ENCODE measurements at regions not wholly inside any gene's neighbourhood (a gene's known extent, or its start where the extent isn't known, plus 50 kb on each side); places are given as distances from the start of the nearest gene placed in this dataset.
A peak's percentile ranks its signal among the peaks of the same experiment; 100 is the strongest.
"Not testable (repeated sequence)": the region's sequence is repeated elsewhere in the genome, so short reads cannot be mapped to it uniquely, and the experiment has no call there.

- CTCF ChIA-PET, result interaction anchor here (0.5 to 1.6 kb wide), 7 partner anchors 44 to 347 kb away, joined by 3 to 38 read pairs (median 3); no protein-coding TSS in a partner anchor
- intact Hi-C loops (cut with micrococcal nuclease; ENCODE audit: unreplicated experiment), result loop anchor here (2.0 to 5.0 kb wide), 3 partner anchors 59 to 177 kb away; no protein-coding TSS in a partner anchor
- no peak overlapping the region for H3K4me3 Mint-ChIP-seq (ENCODE audit: unreplicated experiment)
- Histone ChIP-seq H3K36me3 (ENCODE audit: control insufficient read depth, insufficient read depth, low read length) (no peaks in the 10 kb centered on the region), H3K9me3 (no peaks in the 10 kb centered on the region), H3K27me3 (replicated peaks; ENCODE audit: control insufficient read depth, insufficient read depth, low read length) (no peaks in the 10 kb centered on the region), H3K4me1 (no peaks in the 10 kb centered on the region), H3K4me3 (ENCODE audit: low read depth, low read length) (no peak overlapping the region)
- H3K27me3 Mint-ChIP-seq (ENCODE audit: insufficient read depth, unreplicated experiment), result peaks cover 4% of the 10 kb centered on the region
- H3K27ac Mint-ChIP-seq (ENCODE audit: unreplicated experiment), result no peak overlapping the region
- no peaks in the 10 kb centered on the region for H3K9me3 Mint-ChIP-seq (ENCODE audit: unreplicated experiment)
- H3K4me1 Mint-ChIP-seq (ENCODE audit: low read depth, unreplicated experiment), result peaks cover 5% of the 10 kb centered on the region
- no peak for TF ChIP-seq CTCF (IDR thresholded peaks at IDR 0.05; ENCODE audit: insufficient read depth in 1 of 2, low read depth in 1 of 2, low read length in 1 of 2, severe bottlenecking in 1 of 2, unreplicated experiment in 1 of 2)
- no peak for DNase-seq
- POLR2A ChIA-PET, result interaction anchor here (0.6 kb wide), 1 partner anchor 178 kb away, joined by 5 read pairs; no protein-coding TSS in a partner anchor
- no peaks in the 10 kb centered on the region for H3K36me3 Mint-ChIP-seq (ENCODE audit: insufficient read depth, unreplicated experiment)
- no TSS peak for BruUV-seq (replicated peaks)
These were observed 67.1 kb upstream of the SH3GL3 start for GRCh38 chr15:83380059-83380458.

GRCh38 chr15:83380682-83381081, 66.5 kb upstream of the SH3GL3 start:
- no peaks in the 10 kb centered on the region for H3K9me3 ChIP-seq
- intact Hi-C loops (cut with micrococcal nuclease; ENCODE audit: unreplicated experiment), result loop anchor here (2.0 to 5.0 kb wide), 3 partner anchors 58 to 177 kb away; no protein-coding TSS in a partner anchor
- no peaks in the 10 kb centered on the region for H3K4me1 ChIP-seq
- no peaks in the 10 kb centered on the region for H3K27me3 ChIP-seq (replicated peaks; ENCODE audit: control insufficient read depth, insufficient read depth, low read length)
- no peaks in the 10 kb centered on the region for H3K36me3 ChIP-seq (ENCODE audit: control insufficient read depth, insufficient read depth, low read length)
- H3K4me3 ChIP-seq (ENCODE audit: low read depth, low read length), result no peak overlapping the region
- Mint-ChIP-seq H3K4me1 (ENCODE audit: low read depth, unreplicated experiment) (peaks cover 5% of the 10 kb centered on the region), H3K27me3 (ENCODE audit: insufficient read depth, unreplicated experiment) (peaks cover 4% of the 10 kb centered on the region), H3K4me3 (ENCODE audit: unreplicated experiment) (no peak overlapping the region), H3K27ac (ENCODE audit: unreplicated experiment) (no peak overlapping the region), H3K9me3 (ENCODE audit: unreplicated experiment) (no peaks in the 10 kb centered on the region), H3K36me3 (ENCODE audit: insufficient read depth, unreplicated experiment) (no peaks in the 10 kb centered on the region)
- ChIA-PET POLR2A (interaction anchor here (0.6 kb wide), 1 partner anchor 178 kb away, joined by 5 read pairs; no protein-coding TSS in a partner anchor), CTCF (interaction anchor here (0.5 to 1.6 kb wide), 7 partner anchors 45 to 348 kb away, joined by 3 to 38 read pairs (median 3); no protein-coding TSS in a partner anchor)
- peak; percentile 57 to 82 for TF ChIP-seq CTCF (IDR thresholded peaks at IDR 0.05; ENCODE audit: insufficient read depth in 1 of 2, low read depth in 1 of 2, low read length in 1 of 2, severe bottlenecking in 1 of 2, unreplicated experiment in 1 of 2)
- no TSS peak for BruUV-seq (replicated peaks)
- DNase-seq, result peak; percentile 78

- H3K27ac Mint-ChIP-seq (ENCODE audit: unreplicated experiment); POLR2A ChIA-PET: not testable (repeated sequence)
These were observed 63.5 kb upstream of the SH3GL3 start for GRCh38 chr15:83383608-83384139.

More at GRCh38 chr15:83383608-83384139, 63.5 kb upstream of the SH3GL3 start:
- H3K9me3 ChIP-seq; H3K27me3 Mint-ChIP-seq (ENCODE audit: insufficient read depth, unreplicated experiment); BruUV-seq (replicated peaks); H3K27me3 ChIP-seq (replicated peaks; ENCODE audit: control insufficient read depth, insufficient read depth, low read length); H3K36me3 Mint-ChIP-seq (ENCODE audit: insufficient read depth, unreplicated experiment); H3K36me3 ChIP-seq (ENCODE audit: control insufficient read depth, insufficient read depth, low read length); H3K4me3 ChIP-seq (ENCODE audit: low read depth, low read length); H3K4me1 ChIP-seq; CTCF ChIA-PET; H3K4me3 Mint-ChIP-seq (ENCODE audit: unreplicated experiment); H3K9me3 Mint-ChIP-seq (ENCODE audit: unreplicated experiment); H3K4me1 Mint-ChIP-seq (ENCODE audit: low read depth, unreplicated experiment): not testable (repeated sequence)
- peak in 1 of 2 experiments; percentile 7 for DNase-seq
- intact Hi-C loops (cut with micrococcal nuclease; ENCODE audit: unreplicated experiment), result loop anchor here (5.0 kb wide), 1 partner anchor 174 kb away; no protein-coding TSS in a partner anchor

Data from Caco-2 (cell line).